GM18511 (cell line): ENCODE measurements at regions not wholly inside any gene's neighbourhood (a gene's known extent, or its start where the extent isn't known, plus 50 kb on each side); places are given as distances from the start of the nearest gene placed in this dataset.

Source experiments
- ATAC-seq: cut with Tn5 transposase; IDR thresholded peaks from one replicate; pipeline ENCODE4 v1.9.1; 2021; ENCODE audit warnings: mild to moderate bottlenecking, moderate library complexity; ENCODE audit not compliant: unreplicated experiment

- no peak for ATAC-seq
Measured at GRCh38 chr5:4422247-4422646, 717.9 kb upstream of the ADAMTS16 start.

GRCh38 chr5:4424895-4425294 lies 715.2 kb upstream of the ADAMTS16 start:
- no peak for ATAC-seq

GRCh38 chr5:4440536-4440935 lies 699.6 kb upstream of the ADAMTS16 start:
- ATAC-seq: no peak

GRCh38 chr5:4442221-4442620 lies 697.9 kb upstream of the ADAMTS16 start:
- ATAC-seq: no peak

GRCh38 chr5:4447657-4448056 lies 692.5 kb upstream of the ADAMTS16 start:
- ATAC-seq: no peak

- ATAC-seq: no peak
Measured at GRCh38 chr5:4453655-4454054, 686.5 kb upstream of the ADAMTS16 start.

GRCh38 chr5:4479426-4479825 lies 660.7 kb upstream of the ADAMTS16 start:
- no peak for ATAC-seq

- no peak for ATAC-seq
Measured at GRCh38 chr5:4480528-4481349, 659.4 kb upstream of the ADAMTS16 start.

- no peak for ATAC-seq
Measured at GRCh38 chr5:4487581-4487980, 652.5 kb upstream of the ADAMTS16 start.

GRCh38 chr5:4511996-4512656 lies 628.0 kb upstream of the ADAMTS16 start:
- ATAC-seq: no peak

GRCh38 chr5:4513381-4513780 lies 626.7 kb upstream of the ADAMTS16 start:
- ATAC-seq: no peak

GRCh38 chr5:4514067-4514648 lies 626.0 kb upstream of the ADAMTS16 start:
- no peak for ATAC-seq

- no peak for ATAC-seq
Measured at GRCh38 chr5:4518903-4519672, 621.0 kb upstream of the ADAMTS16 start.

- ATAC-seq: no peak
Measured at GRCh38 chr5:4520559-4520958, 619.6 kb upstream of the ADAMTS16 start.

- ATAC-seq: no peak
Measured at GRCh38 chr5:4523038-4523437, 617.1 kb upstream of the ADAMTS16 start.

GRCh38 chr5:4531756-4532704 lies 608.1 kb upstream of the ADAMTS16 start:
- no peak for ATAC-seq

- no peak for ATAC-seq
Measured at GRCh38 chr5:4532705-4533080, 607.4 kb upstream of the ADAMTS16 start.

- ATAC-seq: no peak
Measured at GRCh38 chr5:4533457-4534105, 606.5 kb upstream of the ADAMTS16 start.

GRCh38 chr5:4537489-4537888 lies 602.6 kb upstream of the ADAMTS16 start:
- ATAC-seq: no peak
